ENCODE measurements at regions not wholly inside any gene's neighbourhood (a gene's known extent, or its start where the extent isn't known, plus 50 kb on each side); places are given as distances from the start of the nearest gene placed in this dataset.

GRCh38 chr5:136516637-136517036, 151.3 kb upstream of the TRPC7 start:
- H3K36me3 Mint-ChIP-seq (ENCODE audit: low read depth), result no peaks in the 10 kb centered on the region

GRCh38 chr5:136513430-136513829, 148.1 kb upstream of the TRPC7 start:
- peaks cover 8% of the 10 kb centered on the region for H3K27me3 Mint-ChIP-seq (ENCODE audit: low read depth)
- no peaks in the 10 kb centered on the region for H3K4me1 Mint-ChIP-seq
- TF ChIP-seq CTCF (conservative IDR thresholded peaks at IDR 0.05), result no peak
- no peak overlapping the region for H3K27ac Mint-ChIP-seq (ENCODE audit: unreplicated experiment)
- DNase-seq (ENCODE audit: low read depth, low spot score), result no peak
- no peaks in the 10 kb centered on the region for H3K9me3 Mint-ChIP-seq
- no peak overlapping the region for H3K4me3 Mint-ChIP-seq
- H3K36me3 Mint-ChIP-seq (ENCODE audit: low read depth), result no peaks in the 10 kb centered on the region

More at GRCh38 chr5:136516637-136517036, 151.3 kb upstream of the TRPC7 start:
- DNase-seq (ENCODE audit: low read depth, low spot score), result no peak
- no peaks in the 10 kb centered on the region for H3K4me1 Mint-ChIP-seq
- no peak for TF ChIP-seq CTCF (conservative IDR thresholded peaks at IDR 0.05)
- H3K9me3 Mint-ChIP-seq, result no peaks in the 10 kb centered on the region
- H3K4me3 Mint-ChIP-seq, result no peak overlapping the region
- H3K27ac Mint-ChIP-seq (ENCODE audit: unreplicated experiment), result no peak overlapping the region
- peaks cover 10% of the 10 kb centered on the region for H3K27me3 Mint-ChIP-seq (ENCODE audit: low read depth)

- Mint-ChIP-seq H3K27me3 (ENCODE audit: low read depth) (no peaks in the 10 kb centered on the region), H3K27ac (ENCODE audit: unreplicated experiment) (no peak overlapping the region), H3K4me3 (no peak overlapping the region), H3K4me1 (no peaks in the 10 kb centered on the region), H3K9me3 (no peaks in the 10 kb centered on the region), H3K36me3 (ENCODE audit: low read depth) (no peaks in the 10 kb centered on the region)
- DNase-seq (ENCODE audit: low read depth, low spot score), result no peak
- no peak for TF ChIP-seq CTCF (conservative IDR thresholded peaks at IDR 0.05)
Observed at GRCh38 chr5:136511046-136511445, 145.7 kb upstream of the TRPC7 start.

GRCh38 chr5:136510481-136510880, 145.1 kb upstream of the TRPC7 start:
- Mint-ChIP-seq H3K4me1 (no peaks in the 10 kb centered on the region), H3K27me3 (ENCODE audit: low read depth) (no peaks in the 10 kb centered on the region), H3K4me3 (no peak overlapping the region), H3K27ac (ENCODE audit: unreplicated experiment) (no peak overlapping the region), H3K36me3 (ENCODE audit: low read depth) (no peaks in the 10 kb centered on the region), H3K9me3 (no peaks in the 10 kb centered on the region)
- DNase-seq (ENCODE audit: low read depth, low spot score), result no peak
- no peak for TF ChIP-seq CTCF (conservative IDR thresholded peaks at IDR 0.05)

GRCh38 chr5:136506131-136506530, 140.8 kb upstream of the TRPC7 start:
- H3K9me3 Mint-ChIP-seq, result no peaks in the 10 kb centered on the region
- no peaks in the 10 kb centered on the region for H3K27me3 Mint-ChIP-seq (ENCODE audit: low read depth)
- H3K36me3 Mint-ChIP-seq (ENCODE audit: low read depth), result no peaks in the 10 kb centered on the region
- H3K27ac Mint-ChIP-seq (ENCODE audit: unreplicated experiment), result no peak overlapping the region
- TF ChIP-seq CTCF (conservative IDR thresholded peaks at IDR 0.05), result no peak
- no peaks in the 10 kb centered on the region for H3K4me1 Mint-ChIP-seq
- no peak for DNase-seq (ENCODE audit: low read depth, low spot score)
- no peak overlapping the region for H3K4me3 Mint-ChIP-seq

- DNase-seq (ENCODE audit: low read depth, low spot score), result no peak
- Mint-ChIP-seq H3K4me1 (no peaks in the 10 kb centered on the region), H3K27ac (ENCODE audit: unreplicated experiment) (no peak overlapping the region), H3K27me3 (ENCODE audit: low read depth) (peaks cover 4% of the 10 kb centered on the region), H3K4me3 (no peak overlapping the region), H3K36me3 (ENCODE audit: low read depth) (no peaks in the 10 kb centered on the region), H3K9me3 (peaks cover 15% of the 10 kb centered on the region)
- TF ChIP-seq CTCF (conservative IDR thresholded peaks at IDR 0.05), result no peak
Observed at GRCh38 chr5:136501133-136501532, 135.8 kb upstream of the TRPC7 start.

Measured in neural crest cell (in vitro differentiated cells).